GM12892 (cell line): ENCODE measurements at regions not wholly inside any gene's neighbourhood (a gene's known extent, or its start where the extent isn't known, plus 50 kb on each side); places are given as distances from the start of the nearest gene placed in this dataset.
"Not testable (repeated sequence)": the region's sequence is repeated elsewhere in the genome, so short reads cannot be mapped to it uniquely, and the experiment has no call there.

Source experiments
- POLR2AphosphoS5 ChIP-seq: IDR thresholded peaks from 2 replicates; pipeline ENCODE4 v1.6.1; 2011; ENCODE audit warnings: low read depth, low read length, control low read depth
- TAF1 ChIP-seq: IDR thresholded peaks from 2 replicates; pipeline ENCODE4 v1.6.1; 2011; ENCODE audit warnings: low read depth, mild to moderate bottlenecking, control low read depth, low read length, borderline replicate concordance

GRCh38 chr7:6939126-6939525 is 113.1 kb upstream of the CCZ1B start:
- not testable (repeated sequence) for TF ChIP-seq TAF1, POLR2AphosphoS5
